Activated gamma-delta T cell treated with anti-CD3 and anti-CD28 coated beads, Interleukin-2, amount 50 U/mL, for 16 hours (primary cell): ENCODE measurements at regions not wholly inside any gene's neighbourhood (a gene's known extent, or its start where the extent isn't known, plus 50 kb on each side); places are given as distances from the start of the nearest gene placed in this dataset.
"Not testable (repeated sequence)": the region's sequence is repeated elsewhere in the genome, so short reads cannot be mapped to it uniquely, and the experiment has no call there.

Experiments
- DNase-seq: peaks from one replicate; pipeline ENCODE4 v3.0.0-alpha.2; 2020; ENCODE audit warnings: low read depth

DNA sequence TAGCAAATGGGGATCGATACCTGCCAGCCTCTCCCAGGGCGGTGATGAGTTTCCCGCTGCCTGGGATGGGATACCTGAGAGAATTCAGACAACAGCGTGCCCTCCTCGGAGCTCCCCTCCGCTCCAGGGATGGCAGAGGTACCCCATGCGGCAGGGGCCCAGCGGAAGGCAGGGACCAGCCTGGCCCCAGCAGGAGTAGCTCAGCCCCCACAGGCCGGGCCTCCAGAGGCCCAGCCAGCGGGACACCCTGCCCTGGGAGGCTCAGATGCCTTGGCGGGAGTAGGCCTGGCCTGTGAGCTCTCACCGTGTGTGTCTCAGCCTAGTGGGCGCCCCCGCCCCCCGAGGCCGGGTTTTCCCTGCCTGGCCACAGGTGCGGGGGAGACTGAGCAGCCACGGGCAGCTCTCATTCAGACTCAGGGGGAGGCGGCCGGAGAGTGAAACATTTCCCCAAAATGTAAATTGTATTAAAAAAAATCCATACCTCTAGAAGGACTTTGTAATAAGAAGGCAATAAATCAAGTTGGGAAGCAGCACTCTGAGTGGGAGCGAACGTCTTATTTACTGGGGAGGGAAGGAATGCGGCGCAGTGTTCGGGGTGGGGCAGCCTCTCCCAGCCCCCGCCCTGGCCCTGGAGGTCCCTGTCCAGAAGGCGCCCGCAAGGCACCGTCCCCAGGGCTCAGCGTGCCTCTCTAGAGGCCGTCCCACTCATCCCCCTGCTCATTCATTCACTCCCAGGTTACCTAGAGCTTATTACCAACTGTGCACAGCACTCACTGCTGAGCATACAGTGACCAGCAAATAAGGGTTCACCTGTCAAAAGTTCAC is 888.0 kb downstream of the BRD1 start:
- DNase-seq, result no peak

DNA sequence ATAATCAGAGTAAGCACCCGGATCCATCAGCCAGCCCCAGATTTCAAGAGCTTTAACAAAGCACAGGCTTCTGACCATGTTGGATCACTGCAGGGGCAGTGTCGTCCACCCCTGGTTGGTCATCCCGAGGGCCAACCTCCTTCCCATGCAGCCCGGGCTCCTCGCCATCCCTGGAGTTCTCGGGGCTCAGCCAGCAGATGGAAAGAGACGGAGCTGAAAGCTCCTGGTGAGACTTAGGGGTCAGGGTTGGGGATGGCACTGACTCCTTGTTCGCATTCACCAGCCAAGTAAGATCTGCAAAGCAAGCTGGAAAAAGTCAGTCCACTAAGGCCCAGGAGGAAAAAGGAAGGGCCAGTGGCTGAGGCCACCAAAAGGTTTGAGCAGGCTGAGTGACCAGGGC is 888.9 kb downstream of the BRD1 start:
- DNase-seq, result no peak

DNA sequence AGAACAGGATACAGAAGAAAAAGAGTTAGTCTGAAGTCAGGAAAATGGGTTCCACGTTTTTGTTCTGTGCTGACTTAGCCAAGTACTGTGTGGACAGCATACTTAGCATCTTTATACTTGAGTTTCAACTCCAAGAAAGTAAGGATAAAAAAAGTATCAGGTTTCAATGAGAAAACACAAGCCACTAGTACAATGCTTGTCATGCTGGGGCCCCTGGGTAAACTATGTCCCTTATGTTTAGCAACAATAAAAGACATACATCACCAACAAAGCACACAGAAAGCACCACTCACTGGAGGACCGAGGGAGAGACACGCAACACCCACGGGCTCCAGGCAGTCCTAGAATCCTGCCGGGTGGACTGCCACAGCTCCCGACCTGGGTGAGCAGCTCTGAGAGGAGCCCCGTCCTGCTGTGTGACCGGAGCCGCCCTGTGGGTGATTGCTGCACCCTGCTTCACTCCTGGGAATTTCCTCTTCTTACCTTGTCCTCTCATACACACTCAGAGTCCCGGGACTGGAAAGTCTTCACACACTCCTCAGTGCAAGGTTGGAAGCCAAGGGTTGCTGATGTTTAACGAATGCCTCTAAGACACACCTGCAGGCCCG is 890.5 kb downstream of the BRD1 start:
- no peak for DNase-seq

DNA sequence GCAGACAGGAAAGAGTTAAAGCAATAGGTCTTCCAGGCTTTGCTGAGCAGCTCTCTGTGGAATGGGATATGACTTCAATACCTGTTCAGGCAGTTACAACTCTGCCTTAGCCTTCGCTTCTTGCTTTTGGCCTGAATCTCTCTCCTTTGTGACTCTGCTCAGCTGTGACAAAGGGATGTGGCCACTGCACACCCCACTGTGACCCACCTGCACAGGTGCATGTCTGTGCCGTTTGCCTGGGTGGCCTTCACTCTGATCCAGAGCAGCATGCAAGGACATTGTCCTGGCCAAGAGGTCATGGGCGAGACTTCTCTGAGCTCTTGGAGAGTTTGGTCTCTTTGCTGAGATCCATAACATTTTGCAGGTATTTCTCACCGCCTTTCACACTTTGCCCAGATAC is 891.3 kb downstream of the BRD1 start:
- no peak for DNase-seq

DNA sequence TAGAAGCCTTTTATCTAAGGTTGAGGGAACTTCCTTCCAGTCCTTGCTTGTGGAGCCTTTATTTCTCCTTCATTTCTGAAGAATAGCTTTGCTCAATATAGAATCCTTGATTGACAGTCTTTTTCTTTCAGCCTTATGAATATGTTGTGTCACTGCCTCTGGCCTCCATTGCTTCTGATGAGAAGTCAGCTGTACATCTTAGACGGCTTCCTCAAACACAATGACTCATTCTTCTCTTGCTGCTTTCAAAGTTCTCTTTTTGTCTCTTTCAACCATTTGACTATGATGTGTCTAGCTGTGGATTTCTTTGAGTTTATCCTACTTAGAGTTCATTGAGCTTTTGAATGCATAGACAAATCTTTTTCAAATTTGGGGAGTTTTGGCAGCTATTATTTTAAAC is 893.2 kb downstream of the BRD1 start:
- no peak for DNase-seq

DNA sequence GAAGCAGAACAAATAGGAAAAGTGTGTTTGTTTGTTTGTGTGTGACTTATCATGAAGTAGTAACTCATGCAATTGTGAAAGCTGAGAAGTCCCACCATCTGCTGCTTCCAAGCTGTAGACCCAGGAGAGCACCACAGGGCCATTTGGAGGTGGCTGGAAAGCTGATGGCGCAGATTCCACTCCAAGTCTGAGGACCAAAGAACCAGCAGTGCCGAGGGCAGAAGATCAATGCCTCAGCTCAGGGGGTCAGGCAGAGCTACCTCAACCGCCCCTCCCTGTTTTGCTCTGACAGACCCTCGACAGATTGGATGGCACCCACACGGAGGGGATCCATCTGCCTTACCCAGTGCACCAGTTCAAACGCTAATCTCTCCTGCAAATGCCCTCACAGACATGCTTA is 896.2 kb downstream of the BRD1 start:
- DNase-seq, result no peak

DNA sequence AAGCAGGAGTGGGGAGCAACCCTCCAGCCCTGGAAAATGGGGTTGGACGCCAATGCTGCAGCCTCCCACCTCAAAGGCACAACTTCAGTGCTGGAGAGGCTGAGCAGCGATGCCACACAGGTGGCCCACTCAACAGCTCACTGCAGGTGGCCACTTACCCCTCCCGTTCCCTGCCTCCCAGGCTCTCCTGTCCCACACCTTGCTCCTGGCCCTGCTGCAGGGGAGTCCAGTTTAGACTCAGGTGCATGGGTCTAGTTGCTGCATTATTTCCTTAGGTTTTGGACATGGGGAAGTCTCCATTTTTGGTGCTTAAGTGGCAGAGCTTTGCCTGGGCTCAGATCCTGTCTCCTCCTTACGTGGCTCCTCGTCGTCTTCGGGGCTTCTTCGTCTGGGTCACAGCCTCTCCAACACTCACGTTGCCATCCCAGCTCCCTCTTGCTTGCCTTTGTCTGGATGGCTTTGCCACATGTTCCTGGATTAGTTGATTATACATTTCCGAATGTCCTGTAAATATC is 898.3 kb downstream of the BRD1 start:
- no peak for DNase-seq

DNA sequence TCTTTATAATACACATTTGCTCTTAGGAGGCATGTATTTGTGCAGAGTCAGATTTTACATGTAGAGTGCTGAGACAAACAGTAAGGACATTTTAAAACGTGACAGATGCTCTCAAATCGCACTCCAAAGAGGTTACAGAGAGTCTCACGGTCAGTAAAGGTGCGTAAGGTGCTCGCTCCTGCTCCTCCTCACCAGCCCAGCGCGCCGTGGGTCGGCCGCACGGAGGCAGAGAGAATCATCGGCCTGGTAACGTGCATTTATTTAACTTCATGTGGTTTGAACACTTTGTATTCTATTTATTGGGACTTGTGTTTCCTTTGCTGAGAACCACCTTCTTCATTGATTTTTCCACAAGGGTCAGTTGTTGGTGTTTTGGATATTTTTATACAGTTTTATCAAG is 900.1 kb downstream of the BRD1 start:
- no peak for DNase-seq

DNA sequence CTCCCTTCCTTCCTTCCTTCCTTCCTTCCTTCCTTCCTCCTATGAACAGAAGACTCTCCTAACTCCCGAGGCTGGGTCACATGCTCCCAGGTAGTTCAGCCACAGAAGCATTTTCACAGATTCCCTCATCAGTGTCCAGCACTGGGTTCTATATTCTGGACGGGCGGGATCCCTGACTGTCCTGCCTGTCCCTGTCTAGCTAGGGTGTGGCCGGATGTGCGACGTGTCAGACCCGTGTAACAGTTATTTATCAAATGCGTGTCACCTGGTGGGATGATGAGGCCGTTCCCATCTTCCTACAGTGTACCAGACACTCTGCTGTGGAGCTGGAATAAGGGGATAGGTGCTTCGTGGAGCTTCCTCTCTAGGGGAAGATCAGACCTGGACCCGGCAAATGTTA is 901.0 kb downstream of the BRD1 start:
- DNase-seq, result no peak

DNA sequence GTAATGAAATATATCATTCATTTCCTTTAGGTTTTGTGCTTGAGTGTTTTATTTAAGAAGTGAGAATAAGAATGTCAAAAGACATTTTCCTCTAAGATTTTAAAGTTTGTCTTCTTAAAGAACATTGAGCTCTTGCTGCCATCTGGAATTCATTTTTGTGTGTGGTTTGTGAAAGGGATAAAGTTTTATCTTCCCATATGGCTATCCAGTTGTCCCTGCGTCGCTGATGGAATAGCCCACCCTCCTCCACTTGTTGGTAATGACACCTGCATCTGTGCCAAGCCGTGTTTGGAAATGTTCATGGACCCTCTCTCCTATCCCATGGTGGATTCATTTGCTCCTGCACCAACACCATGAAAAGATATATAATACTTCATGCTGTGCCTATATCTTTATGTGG is 901.5 kb downstream of the BRD1 start:
- DNase-seq, result no peak

DNA sequence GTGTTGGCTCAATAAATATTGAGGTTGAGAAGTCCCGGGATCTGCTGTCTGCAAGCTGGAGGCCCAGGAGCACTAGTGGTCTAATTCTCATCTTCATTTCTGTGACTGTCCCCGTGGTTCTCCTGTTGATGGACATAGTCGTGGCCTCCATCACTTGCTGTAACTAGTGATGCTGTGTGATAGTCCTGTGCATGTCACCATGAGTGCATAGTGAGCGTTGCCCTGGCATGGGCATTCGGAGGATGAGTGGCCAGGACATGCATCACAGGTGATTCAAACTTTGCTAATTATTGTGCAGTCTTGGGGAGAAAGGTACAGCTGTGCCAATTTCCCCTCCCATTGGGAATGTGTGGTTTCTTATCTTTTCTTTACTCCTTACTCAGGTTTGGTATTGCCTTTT is 902.2 kb downstream of the BRD1 start:
- no peak for DNase-seq

DNA sequence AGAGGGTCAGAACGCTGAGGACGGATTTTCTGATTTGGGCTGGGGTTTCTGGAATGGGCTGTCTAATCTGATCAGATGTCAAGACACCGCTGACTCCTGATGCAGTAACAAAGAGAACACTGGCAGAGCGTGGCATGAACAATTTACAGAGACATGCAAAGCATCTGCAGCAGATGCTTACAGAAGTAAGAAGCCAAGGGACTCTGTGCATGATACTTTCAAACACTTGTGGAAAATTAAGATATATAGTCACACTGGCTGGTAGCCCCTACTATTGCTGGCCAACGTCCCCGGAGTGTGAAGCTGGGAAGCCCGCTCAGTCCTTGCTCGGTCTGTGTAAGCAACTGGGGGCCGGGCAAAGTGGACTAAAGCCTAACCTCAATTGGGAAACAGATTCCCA is 903.7 kb downstream of the BRD1 start:
- no peak for DNase-seq

DNA sequence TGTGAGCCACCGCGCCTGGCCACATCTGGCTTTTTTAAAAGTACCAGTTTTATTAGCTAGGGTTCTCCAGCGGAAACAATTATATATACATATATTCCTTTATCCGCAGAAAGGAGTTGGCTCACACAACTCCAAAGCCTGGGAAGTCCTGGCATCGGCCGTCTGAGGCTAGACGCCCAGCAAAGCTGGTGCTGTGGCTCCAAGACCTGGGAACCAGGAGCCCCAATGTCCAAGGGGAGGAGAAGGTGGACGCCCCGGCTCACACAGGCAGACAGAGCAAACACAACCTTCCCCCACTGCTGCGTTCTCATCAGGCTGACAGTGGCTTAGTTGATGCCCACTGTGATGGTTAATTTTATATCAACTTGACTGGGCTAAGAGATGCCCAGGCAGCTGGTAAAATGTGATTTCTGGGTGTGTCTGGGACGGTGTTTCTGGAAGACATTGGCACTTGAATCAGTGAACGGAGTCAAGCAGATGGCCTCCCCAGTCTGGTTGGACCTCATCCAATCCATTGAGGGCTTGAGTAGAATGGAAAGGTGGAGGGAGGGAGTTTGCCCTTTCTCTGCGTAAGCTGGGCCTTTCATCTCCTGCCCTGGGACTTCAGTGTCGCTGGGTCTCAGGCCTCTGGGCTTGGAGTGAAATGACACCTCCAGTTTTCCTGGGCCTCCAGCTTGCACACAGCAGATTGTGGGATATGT is 904.4 kb downstream of the BRD1 start:
- no peak for DNase-seq

DNA sequence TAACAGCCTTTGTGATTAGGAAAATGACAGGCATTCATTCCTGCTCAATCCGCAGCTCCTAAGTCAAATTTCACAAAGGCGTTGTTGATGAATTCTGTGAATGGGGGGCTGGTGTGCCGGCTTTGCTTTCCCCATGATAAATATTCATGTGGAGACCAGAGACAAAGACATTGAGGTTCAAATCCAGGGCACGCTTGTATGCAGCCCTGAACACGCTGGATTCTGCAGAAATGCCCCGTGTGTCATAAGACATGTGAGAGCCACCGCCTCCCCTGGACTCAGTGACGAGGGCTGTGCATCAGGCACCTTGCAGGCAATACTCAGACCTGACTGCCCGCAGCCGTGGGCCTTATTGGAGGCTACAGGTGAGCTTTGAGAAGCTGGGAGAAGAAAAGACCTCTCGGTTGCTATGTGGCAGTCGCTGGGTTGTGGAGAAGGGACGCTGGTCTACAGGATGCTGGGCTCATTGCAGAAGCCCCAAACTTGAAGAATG is 906.2 kb downstream of the BRD1 start:
- no peak for DNase-seq

DNA sequence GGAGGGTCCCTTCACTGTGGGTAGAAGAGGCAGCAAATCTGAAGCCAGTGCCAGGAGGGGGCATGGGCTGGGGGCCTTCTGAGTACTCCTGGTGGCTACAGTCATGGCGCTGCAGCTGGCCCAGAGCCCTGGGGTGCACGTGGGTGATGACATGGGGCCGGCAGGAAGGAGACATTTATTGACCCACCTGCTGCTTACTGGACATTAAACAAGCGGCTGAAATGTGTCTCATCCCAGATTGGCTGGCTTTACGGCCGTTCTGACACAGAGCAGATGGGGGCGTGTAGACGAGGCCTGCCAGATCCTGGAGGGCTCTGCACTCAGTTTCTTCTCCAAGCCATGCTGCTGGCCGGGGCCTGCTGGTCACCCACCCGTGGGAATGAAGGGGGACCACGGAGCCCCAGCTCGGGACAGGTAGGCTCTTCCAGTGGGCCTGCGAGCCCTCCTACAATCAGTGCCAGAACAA is 906.9 kb downstream of the BRD1 start:
- DNase-seq, result no peak

DNA sequence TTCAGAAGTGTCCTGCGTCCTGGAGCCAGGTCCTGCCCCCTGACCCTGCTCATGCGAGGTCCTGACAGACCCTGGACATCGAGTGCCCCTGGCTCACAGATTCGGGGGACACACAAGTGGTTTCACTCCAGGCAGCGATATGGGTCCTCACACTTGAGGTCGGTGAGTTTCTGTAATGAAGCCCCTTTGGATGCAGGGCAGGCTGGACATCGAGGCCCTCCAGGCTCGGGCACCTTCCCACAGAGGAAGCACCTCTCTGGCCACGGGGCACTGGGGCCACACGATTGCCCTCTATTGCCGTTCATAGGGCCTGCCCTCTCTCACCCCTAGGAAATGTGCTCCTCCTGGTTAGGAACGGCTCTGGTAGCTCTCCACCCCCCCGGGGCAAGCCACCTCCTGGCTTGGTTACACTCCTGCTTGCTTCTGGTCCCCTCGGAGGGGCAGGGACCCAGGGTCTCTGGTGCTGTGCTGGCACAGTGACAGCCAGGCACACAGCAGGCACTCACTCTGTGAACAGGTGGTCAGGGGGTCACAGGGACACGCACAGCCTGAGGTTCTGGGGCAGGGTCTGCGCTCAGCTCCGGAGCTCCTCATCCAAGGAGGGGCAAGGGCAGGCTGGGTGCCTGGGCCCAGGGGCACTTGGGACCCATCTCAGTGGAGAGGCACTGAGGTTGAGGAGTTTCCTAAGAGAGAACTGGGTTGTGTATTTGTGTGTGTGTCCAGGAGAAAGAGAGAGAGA is 907.7 kb downstream of the BRD1 start:
- DNase-seq, result no peak

DNA sequence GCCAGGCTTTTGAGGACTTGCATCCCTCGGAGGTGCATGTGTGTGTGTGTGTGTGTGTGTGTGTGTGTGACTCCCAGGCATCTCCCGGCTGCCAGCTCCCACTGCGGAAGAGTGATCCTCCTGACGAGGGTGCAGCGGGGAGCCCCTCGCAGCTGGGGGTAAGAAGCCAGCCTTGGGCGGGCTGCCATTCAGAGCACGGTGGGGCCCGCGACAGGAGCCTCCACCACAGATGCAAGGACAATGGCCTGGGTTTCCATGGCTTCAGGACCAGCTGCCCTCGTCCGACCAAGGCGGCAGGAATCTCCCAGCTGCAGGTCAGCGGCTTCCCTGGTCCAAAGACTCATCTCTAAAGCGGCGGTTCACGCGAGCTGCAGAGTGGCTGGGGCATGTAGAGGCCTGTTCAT is 908.5 kb downstream of the BRD1 start:
- no peak for DNase-seq

DNA sequence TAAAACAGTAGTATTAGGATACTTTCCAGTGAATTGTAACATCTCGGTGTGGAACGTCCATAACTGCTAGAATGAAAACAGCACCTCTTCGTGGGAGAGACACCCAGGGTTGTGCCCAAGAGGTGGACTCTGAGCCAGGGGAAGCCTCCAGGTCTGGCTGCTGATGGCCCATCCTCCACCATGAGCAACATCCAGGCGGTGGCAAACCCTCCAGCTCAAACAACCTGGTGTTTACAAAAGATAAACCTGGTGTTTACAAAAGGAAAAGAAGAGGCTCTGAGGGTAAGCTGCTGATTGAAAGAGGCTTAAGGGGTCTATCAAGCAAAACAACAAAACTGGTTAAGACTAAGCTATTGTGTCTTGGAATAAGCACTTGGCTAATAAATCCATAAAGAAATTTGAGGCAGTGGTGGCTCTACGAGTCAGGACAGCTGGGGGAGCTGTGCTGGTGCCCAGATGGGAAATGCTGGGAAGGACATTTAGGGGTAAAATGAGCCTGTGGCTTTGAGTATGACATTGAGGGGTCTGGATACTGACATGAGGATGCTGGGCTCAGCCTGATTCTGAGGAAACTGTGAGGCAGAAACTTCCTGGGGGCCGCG is 909.0 kb downstream of the BRD1 start:
- DNase-seq, result no peak

DNA sequence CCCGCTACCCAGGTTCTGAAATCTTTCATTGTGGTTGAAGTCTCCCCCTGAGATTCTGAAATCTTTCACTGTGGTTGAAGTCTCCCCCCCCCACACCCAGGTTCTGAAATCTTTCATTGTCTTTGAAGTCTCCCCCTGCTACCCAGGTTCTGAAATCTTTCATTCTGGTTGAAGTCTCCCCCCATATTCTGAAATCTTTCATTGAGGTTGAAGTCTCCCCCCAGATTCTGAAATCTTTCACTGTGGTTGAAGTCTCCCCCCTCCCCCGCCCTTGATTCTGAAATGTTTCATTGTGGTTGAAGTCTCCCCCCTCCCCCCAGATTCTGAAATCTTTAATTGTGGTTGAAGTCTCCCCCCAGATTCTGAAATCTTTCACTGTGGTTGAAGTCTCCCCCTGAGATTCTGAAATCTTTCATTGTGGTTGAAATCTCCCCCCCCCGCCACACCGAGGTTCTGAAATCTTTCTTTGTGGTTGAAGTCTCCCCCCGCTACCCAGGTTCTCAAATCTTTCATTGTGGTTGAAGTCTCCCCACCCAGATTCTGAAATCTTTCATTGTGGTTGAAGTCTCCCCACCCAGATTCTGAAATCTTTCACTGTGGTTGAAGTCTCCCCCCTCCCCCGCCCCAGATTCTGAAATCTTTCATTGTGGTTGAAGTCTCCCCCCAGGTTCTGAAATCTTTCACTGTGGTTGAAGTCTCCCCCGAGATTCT is 915.2 kb downstream of the BRD1 start:
- not testable (repeated sequence) for DNase-seq

DNA sequence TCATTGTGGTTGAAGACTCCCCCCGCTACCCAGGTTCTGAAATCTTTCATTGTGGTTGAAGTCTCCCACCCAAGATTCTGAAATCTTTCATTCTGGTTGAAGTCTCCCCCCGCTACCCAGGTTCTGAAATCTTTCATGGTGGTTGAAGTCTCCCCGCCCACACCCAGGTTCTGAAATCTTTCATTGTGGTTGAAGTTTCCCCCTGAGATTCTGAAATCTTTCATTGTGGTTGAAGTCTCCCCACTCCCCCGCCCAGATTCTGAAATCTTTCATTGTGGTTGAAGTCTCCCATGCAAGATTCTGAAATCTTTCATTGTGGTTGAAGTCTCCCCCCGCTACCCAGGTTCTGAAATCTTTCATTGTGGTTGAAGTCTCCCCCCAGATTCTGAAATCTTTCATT is 916.0 kb downstream of the BRD1 start:
- DNase-seq, result not testable (repeated sequence)

DNA sequence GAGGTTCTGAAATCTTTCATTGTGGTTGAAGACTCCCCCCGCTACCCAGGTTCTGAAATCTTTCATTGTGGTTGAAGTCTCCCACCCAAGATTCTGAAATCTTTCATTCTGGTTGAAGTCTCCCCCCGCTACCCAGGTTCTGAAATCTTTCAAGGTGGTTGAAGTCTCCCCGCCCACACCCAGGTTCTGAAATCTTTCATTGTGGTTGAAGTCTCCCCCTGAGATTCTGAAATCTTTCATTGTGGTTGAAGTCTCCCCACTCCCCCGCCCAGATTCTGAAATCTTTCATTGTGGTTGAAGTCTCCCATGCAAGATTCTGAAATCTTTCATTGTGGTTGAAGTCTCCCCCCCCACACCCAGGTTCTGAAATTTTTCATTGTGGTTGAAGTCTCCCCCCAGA is 916.6 kb downstream of the BRD1 start:
- not testable (repeated sequence) for DNase-seq
